Stimulated activated CD4-positive, alpha-beta T cell treated with anti-CD3 and anti-CD28 coated beads, TNF-alpha, amount 100 ng/mL, for 1 hour (primary cell): ENCODE measurements at regions not wholly inside any gene's neighbourhood (a gene's known extent, or its start where the extent isn't known, plus 50 kb on each side); places are given as distances from the start of the nearest gene placed in this dataset.
"Not testable (repeated sequence)": the region's sequence is repeated elsewhere in the genome, so short reads cannot be mapped to it uniquely, and the experiment has no call there.

Experiments
- DNase-seq, 3 donors: peaks; one replicate each; pipeline ENCODE4 v3.0.0-alpha.2; 2020; ENCODE audit warnings: low read depth in 3 of 3, low spot score in 1 of 3

DNA sequence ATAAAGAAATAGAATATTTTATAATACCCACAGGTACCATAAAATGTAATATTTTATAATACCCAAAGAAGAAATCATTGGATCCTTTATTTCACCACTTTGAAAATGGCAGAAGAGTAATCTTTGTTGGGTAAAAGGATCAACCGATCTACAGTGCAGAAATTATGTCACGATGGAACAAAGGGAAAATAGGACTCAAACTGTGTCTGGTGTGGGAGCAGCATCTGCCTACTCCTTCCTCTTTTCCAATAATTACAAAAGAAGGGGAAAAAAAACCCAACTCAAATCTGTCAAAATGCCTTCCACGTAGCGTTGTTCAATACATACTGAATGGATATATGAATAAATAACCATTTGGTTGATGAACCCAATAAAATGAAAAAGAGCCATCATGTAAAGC is 492.6 kb upstream of the TBL1XR1 start:
- DNase-seq: no peak

GRCh38 chr3:177690306-177690705 is 493.0 kb upstream of the TBL1XR1 start:
- DNase-seq: no peak

GRCh38 chr3:177692304-177692975 is 495.2 kb upstream of the TBL1XR1 start:
- DNase-seq: no peak

- no peak for DNase-seq
Measured at GRCh38 chr3:177693616-177694264, 496.5 kb upstream of the TBL1XR1 start.

DNA sequence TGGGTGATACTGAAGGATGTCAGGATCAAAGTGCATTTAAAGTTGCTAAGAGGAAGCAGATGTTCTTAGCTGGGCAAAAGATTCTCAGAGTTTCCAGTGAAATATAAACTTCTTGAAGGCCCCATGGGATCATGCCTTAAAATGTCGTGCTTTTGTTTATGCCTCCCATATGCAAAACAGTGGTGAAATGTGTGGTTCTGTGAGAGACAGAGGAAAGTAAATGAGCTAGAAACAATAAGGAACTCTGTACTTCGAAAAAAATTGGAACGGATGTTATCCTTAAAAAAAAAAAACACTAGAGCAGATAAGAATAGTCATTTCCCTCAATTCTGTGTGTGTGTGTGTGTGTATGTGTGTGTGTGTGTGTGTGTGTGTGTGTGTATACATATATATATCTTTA is 497.0 kb upstream of the TBL1XR1 start:
- DNase-seq: no peak

DNA sequence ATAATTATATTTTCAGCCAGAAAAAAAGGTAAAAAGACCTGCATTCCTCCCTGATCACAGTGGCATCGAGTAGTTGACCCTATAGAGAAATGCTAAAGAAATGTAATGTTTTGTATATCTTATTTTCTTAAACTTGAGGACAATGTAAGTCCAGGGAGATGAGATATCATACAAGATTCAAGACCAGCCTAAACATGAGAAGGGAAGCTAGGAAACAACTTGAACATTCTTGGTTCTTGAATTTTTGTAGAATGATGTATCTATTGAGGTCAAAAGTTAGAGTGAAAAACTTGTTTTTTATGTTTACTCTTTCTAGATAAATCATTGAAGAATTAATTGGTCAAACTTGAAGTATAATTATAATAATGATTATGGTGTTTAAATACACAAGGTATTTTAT is 497.7 kb upstream of the TBL1XR1 start:
- no peak for DNase-seq

- DNase-seq: no peak
Measured at GRCh38 chr3:177700117-177700516, 502.8 kb upstream of the TBL1XR1 start.

DNA sequence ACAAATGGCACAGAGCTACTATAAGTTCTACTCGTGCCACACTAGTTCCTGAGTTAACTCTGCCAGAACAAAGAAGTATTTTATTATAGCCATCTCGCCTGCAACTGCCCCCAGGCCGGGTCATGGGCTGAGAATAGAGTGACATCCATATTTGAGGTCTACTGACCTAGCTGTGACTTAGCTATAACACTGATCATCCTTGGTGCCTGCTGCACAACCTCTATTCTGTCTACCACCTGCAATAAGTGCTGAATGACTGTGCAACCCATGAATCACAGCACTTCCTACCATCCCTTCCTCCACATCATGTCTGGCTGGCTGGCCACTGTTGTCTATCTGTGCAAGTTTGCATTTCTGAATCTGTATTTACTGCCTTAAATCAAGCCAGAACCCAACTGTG is 506.5 kb upstream of the TBL1XR1 start:
- no peak for DNase-seq

DNA sequence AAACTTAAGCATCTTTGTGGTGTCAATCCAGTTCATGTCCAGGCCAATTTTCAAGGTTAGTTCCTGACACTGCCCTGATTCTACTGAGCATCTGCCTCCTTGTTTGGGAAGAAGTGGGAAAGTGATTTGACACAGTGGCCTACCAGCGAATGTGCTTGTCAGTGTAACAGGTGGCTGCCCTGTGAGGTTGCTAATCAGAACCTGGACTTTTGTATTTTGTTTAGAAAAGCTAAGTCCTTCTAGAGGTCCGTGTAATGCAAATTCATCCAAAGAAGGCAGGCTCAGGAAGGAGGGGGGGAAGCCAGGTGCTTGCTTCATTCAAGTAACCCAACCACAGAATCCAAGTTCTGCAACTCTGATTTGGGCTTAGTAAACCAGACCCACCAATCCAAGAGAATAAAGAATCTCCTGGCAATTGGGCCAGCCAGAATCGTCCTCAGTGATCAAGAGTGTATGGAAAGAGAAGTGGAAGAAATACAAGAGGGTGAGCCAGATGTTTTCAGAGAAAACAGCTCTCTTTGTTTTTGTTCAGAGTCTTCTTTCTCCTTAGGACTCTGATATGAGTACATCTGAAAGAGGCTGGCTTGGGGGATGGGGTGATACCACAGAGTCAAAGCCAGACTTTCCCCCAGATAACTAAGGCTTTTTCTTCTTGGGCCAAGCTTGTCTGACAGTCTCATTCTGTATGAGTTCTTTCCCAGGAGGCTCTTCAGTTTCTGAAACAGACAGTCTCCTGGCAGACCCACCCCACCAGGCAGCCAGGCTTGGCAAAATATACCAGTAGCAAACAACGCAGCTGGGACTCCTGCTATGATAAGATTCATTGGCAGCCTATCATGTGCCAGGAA is 508.9 kb upstream of the TBL1XR1 start:
- DNase-seq: no peak

DNA sequence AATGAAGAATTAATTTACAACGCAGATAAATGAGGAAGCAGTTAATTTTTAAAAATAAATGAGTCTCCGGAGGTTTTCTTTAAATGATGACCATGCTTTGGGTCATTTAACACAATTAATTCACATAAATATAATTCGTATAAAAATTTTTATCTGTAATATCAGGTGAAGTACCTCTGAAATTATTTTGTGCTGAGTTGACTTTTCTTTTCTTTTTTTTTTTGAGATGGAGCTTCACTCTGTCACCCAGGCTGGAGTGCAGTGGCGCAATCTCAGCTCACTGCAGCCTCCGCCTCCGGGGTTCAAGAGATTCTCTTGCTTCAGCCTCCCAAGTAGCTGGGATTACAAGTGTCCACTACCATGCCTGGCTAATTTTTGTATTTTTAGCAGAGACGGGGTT is 512.2 kb upstream of the TBL1XR1 start:
- not testable (repeated sequence) for DNase-seq

GRCh38 chr3:177710506-177710905 is 513.2 kb upstream of the TBL1XR1 start:
- DNase-seq: no peak

DNA sequence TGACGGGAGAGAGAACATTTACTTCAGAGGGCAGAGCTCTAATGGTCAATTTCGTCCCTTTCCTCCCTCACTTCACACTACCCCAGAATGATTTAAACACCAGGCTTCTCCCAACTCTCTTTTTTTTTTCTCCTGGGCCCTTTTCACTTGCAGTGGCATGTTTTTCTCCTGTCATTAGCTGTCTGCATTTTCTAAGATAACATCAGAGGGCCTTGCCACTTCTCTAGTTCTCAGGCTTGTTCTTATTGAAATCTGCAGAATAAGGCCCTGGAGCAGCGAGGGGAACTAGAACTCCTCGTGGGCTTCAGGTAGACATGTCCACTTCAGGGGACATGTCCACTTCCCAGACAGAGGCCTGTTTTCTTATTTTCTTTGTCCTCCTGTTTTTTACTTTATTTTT is 514.4 kb upstream of the TBL1XR1 start:
- DNase-seq: no peak

DNA sequence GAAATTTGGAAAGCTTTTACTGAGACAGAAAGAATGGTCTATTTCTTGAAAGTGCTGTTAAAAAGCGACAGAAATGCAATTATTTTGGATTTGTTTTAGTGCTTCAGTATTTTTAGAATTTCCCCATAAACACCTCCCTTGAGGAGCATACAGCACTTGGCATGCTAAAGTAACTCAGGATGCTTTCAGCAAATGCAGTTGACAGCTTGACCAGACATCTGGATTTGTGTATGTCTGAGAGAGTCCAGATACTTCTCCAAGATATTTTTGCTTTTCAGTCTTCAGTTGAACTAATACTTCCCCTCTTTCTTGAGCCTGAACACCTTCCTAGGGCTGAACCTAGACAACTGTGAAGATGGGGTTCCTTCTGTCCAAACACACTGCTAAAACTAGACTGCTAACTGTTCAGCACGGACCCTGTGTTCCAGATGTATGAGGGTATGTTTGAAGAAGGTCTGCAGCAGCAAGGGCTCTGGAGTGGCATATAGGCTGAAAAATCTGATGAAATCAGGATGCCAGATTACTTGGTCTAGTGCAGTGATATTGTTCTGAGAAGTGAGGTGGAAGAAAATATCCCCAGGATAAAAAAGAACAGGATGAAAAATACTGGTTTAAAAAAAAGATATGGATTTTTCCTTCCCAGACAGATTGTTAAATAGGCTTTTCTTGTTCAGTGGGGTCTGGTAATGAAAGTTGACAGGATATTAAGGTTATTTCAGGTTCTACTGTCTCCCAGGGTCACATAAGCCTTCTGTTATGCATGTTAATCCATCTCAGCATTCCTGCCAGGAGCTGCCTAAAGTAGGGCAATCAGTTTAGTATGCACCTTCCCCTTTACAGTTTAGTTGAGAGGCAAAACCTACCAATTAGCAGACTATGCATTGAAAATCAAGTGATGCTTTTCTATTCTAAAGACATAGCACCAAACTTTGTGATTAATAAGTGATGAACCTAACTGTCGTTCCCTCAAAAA is 516.9 kb upstream of the TBL1XR1 start:
- DNase-seq: no peak

- no peak for DNase-seq
Measured at GRCh38 chr3:177714945-177715344, 517.7 kb upstream of the TBL1XR1 start.

DNA sequence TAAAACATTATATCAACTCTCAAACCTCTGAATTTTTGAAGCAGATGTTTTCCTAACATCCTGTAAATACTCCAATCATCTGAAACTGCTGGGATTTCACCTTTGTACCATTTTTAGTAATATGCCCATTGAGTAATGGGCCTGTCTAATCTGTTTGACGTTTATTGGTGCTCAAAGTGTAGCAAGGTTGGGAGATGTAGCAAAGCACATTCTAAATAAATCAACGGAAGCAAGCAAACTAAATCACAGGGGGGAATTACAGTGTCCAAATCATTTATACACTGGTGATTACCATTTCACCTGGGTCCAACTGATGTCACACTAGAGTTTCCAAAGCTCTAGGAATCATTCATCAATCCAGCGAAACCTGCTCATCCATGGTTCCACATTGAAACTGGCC is 518.7 kb upstream of the TBL1XR1 start:
- DNase-seq: no peak

DNA sequence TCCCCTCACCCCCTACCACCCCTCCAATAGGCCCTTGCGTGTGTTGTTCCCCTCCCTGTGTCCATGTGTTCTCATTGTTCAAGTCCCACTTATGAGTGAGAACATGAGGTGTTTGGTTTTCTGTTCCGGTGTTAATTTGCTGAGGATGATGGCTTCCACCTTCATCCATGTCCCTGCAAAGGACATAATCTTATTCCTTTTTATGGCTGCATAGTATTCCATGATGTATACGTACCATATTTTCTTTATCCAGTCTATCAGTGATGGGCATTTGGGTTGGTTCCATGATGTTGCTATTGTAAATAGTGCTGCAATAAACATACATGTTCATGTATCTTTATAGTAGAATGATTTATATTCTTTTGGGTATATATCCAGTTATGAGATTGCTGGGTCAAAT is 523.6 kb upstream of the TBL1XR1 start:
- not testable (repeated sequence) for DNase-seq

DNA sequence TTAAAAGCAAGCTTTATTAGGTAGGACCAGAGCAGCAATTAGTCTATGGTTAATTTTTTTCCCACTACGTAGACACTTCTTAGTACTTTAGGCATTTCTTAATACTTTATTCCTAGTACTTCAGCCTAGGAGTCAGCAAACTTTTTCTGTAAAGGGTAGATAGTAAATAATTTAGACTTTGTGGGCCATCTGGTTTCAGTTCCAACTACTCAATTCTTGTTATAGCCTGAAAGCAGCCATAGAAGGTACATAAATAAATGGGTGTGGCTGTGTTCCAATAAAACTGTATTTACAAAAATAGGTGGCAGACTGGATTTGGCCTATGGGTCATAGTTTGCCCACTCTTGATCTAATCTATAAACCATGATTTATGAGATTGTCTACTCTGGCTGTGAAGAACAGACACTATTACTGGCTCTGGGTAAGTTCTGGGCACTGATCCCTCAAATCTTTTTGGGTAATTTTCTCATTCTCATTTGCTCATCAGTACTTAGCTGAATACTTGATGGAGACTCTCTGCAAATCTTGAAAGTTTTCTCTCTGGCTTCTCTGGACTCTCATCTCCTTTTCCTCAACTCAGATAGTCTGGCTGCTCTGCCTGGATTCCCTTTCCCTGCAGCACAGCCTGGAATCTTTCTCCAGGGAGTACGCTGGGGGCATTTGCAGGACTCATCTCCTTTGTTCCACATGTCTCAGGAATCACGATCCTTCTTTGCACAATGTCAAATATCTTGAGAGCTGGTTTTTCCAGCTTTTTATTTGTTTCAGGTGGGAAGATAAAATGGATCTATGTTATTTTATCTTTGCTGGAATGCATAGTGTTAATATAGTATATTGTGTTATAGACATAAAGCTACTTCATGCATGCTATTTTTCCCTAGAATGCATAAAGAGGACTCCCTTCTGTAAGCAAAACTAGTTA is 524.8 kb upstream of the TBL1XR1 start:
- no peak for DNase-seq

- no peak for DNase-seq
Measured at GRCh38 chr3:177724020-177724638, 526.8 kb upstream of the TBL1XR1 start.

- DNase-seq: no peak
Measured at GRCh38 chr3:177725165-177725564, 527.9 kb upstream of the TBL1XR1 start.

GRCh38 chr3:177726807-177727206 is 529.5 kb upstream of the TBL1XR1 start:
- DNase-seq: no peak
